Cardiac fibroblast (primary cell): ENCODE measurements at regions not wholly inside any gene's neighbourhood (a gene's known extent, or its start where the extent isn't known, plus 50 kb on each side); places are given as distances from the start of the nearest gene placed in this dataset.

Experiments used
- DNase-seq, 2 donors: peaks; one replicate each; pipeline versions ENCODE4 v3.0.0 to v3.0.0-alpha.2; 2010; ENCODE audit warnings: low read depth in 2 of 2
- H3K4me3 ChIP-seq, 2 donors: replicated peaks in 1 of 2; 1 replicate in 1 of 2; 2 replicates in 1 of 2; pipeline ENCODE4 v1.5.1; 2011; ENCODE audit warnings: low read depth in 2 of 2, low read length in 2 of 2, mild to moderate bottlenecking in 2 of 2, moderate library complexity in 1 of 2
- CTCF ChIP-seq: IDR thresholded peaks from one replicate; pipeline ENCODE4 v1.5.1; 2011; ENCODE audit warnings: low read depth, mild to moderate bottlenecking, low read length, inconsistent platforms

DNA sequence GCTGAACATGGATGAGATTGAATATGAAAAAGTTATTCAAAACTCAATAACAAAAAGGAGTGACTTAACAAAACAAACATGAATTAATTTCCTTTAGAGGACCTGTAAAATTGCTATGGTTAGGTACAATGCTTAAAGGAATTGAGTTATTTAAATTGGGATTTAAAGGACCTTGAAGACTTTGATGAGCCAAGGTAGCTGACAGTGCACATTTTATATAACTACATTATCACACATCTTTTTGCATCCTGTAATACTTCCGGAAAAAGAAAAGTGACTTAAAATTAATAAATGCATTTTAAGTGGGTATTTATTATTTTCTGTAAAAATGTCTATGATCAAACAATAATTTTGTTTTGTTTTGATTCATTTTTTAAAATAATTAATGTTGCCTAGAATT is 964.8 kb upstream of the SLIT2 start:
- no peak for TF ChIP-seq CTCF
- H3K4me3 ChIP-seq, result no peak overlapping the region
- no peak for DNase-seq

DNA sequence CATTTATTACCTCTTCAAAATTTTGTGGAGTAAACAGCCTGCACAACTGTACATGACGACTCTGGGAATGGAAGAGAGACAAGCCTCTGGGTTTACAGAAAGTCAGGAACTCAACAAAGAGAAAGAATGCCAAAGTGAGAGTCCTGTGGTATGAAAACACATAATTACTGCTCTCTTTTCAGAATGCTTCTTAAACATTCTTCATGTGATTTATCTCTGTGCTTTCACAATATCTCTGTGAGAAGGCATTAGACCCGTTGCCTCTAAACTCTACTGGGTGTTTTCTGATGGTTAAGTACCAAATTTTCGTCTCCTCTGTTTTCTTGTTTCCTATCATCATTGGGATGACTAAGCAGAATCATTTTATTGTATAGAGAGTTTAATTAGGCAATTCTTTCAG is 966.6 kb upstream of the SLIT2 start:
- no peak overlapping the region for H3K4me3 ChIP-seq
- peak in 1 of 2 donors; percentile 10 for DNase-seq
- no peak for TF ChIP-seq CTCF

DNA sequence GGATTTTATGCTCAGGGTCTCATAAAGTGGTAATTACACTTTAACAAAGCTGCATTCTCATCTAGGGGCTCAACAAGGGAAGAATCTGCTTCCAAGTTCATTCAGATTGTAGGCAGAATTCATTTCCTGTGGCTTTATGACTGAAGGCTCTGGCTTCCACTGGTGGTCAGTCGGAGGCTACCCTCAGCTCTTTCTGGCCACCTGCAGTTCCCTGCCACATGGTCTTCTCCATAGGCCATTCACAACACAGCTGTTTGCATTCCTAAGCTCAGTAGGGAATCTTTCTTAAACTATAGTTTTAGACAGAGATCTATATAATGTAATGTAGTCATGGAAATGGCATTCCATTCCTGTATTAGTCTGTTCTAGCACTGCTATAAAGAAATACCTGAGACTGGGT is 973.0 kb upstream of the SLIT2 start:
- no peak for DNase-seq
- no peak overlapping the region for H3K4me3 ChIP-seq

GRCh38 chr4:19266566-19266965 is 985.1 kb upstream of the SLIT2 start:
- no peak overlapping the region for H3K4me3 ChIP-seq
- DNase-seq, result no peak
- no peak for TF ChIP-seq CTCF

More for the DNA sequence above, 973.0 kb upstream of the SLIT2 start:
- TF ChIP-seq CTCF, result no peak

GRCh38 chr4:19262467-19262866 is 989.2 kb upstream of the SLIT2 start:
- peak; percentile 34 to 47 for DNase-seq
- TF ChIP-seq CTCF, result no peak
- H3K4me3 ChIP-seq, result peak overlapping the region in 1 of 2 donors; percentile 1

- no peak for TF ChIP-seq CTCF
- H3K4me3 ChIP-seq, result no peak overlapping the region
- DNase-seq, result no peak
Measured at GRCh38 chr4:19260346-19260745, 991.4 kb upstream of the SLIT2 start.

GRCh38 chr4:19259920-19260319 is 991.8 kb upstream of the SLIT2 start:
- H3K4me3 ChIP-seq, result no peak overlapping the region
- no peak for TF ChIP-seq CTCF
- DNase-seq, result no peak
